Loucy (cell line): ENCODE measurements at regions not wholly inside any gene's neighbourhood (a gene's known extent, or its start where the extent isn't known, plus 50 kb on each side); places are given as distances from the start of the nearest gene placed in this dataset.

ENCODE experiments used
- CTCF ChIP-seq: fragments of 200-600 bp; sonication (generic); conservative IDR thresholded peaks from 2 replicates; pipeline ENCODE4 v1.5.1; 2014; ENCODE audit warnings: mild to moderate bottlenecking, antibody characterized with exemption, low read length
- EZH2phosphoT487 ChIP-seq: fragments of 200-600 bp; IDR thresholded peaks from 2 replicates; pipeline ENCODE4 v1.6.1; 2018; ENCODE audit warnings: antibody characterized with exemption, mild to moderate bottlenecking, moderate library complexity, borderline replicate concordance

- TF ChIP-seq CTCF (no peak), EZH2phosphoT487 (no peak)
These were observed 1700.1 kb upstream of the PRR20A start for GRCh38 chr13:55440465-55441085.
